CD4-positive, alpha-beta T cell treated with Interleukin-12 subunit alpha and Interleukin-12 subunit beta, for 1 hour (primary cell): ENCODE measurements at regions not wholly inside any gene's neighbourhood (a gene's known extent, or its start where the extent isn't known, plus 50 kb on each side); places are given as distances from the start of the nearest gene placed in this dataset.
A peak's percentile ranks its signal among the peaks of the same experiment; 100 is the strongest.

Source experiments
- DNase-seq: peaks from one replicate; pipeline ENCODE4 v3.0.0-alpha.2; 2020

DNA sequence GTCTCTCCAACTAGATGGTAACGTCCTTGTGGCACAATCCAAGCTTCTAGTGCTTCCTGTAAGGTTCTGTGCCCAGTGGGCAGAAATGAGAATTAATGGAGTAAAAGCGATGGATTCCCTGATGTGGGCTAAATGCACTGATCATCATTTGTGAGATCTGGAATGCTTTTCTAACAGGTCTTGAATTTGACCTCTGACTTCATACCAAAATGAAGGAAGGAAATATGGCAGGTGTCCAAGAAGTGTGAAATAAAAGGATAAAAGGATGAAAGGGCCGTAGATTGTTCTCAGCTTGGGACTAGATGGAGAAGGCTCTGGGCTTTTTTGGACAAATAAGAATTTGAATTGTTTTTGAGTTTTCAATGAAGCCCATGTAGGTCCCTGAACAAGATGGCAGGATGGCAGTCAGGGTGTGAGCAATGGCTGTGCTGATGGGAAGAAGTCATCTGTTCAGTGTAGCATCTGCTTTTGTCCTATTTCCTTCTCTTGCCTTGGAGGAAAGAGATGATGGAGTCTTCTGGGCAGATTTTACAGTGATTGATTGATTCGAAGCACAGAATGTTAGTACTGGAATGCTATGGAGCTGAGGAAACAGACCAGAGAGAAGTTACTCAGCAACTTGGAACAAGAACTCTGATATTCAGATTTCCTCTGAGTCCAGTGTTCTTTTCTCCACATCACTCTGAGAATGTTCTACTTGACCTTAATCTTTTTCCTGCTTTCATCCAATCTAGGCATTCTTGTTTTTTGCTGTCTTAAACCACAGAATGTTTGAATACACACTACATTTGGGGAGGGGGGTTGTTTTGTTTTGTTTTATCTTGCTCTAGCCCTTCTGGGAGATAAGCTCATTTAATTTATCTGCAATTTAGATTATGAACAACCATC, 286.0 kb downstream of the HLX start:
- no peak for DNase-seq

DNA sequence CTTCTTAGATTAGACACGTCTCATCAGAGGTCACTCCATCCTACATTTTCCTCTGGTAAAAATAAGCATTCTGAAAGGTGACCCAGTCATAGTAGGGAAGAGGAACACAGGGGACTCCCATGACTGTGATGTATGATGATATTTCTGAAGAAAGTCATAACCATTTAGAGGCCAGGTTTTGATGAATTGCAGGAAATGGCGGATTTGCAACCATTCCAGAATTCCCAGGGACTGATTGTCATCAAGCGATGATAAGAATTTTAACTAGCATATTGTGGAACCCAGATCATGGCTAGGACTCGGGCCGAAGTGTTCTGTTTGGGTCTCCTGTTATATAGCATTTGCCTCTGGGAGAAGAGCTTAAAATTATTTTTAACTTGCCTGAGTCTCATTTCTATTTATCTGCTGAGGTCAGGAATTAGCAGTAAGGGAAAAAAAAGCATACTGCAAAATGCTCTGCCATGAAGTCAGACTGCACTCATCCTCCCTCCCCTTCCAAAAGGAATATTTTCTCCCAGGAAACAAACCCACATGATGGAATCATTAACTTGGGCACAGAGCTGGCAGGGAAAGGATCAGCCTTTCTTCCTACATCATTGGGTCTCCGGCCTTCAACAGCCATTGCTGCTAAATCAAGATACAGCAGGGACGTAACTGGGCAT, 286.7 kb downstream of the HLX start:
- DNase-seq, result no peak

DNA sequence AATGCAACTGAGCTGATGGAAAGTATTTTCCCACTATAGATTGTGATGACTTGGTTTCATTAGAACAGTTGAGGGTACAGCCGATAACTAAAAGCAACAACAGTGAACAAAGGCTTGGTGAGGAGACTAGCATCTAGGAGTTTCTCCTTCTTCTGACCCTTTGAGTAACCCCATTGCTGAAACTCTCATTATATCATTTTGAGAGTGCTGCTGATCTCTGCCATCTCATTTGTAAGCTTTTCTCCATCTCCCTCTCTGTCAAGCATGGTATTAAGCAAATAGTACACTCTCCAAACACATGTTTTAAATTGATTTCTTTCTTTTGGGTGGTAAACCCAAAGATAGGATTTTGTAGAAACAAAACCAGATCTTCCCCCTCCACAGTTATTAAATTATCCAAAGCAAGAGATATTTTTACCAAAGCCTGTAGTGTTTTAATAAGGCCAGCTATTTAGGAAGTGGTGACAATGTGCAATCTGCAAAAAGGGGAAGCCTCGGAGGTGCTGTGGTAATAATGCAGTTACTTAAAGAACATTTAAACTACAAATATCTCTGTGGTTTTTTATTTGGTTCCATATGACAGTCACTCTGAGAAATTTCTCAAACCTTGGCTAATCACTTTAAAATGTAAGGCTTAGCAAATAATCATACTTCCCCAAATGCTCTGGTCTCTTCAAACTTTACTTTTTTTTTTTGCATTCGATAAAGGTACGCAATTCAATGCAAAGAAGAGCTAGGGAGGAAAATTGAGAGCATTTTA, 287.5 kb downstream of the HLX start:
- DNase-seq, result peak; percentile 9

DNA sequence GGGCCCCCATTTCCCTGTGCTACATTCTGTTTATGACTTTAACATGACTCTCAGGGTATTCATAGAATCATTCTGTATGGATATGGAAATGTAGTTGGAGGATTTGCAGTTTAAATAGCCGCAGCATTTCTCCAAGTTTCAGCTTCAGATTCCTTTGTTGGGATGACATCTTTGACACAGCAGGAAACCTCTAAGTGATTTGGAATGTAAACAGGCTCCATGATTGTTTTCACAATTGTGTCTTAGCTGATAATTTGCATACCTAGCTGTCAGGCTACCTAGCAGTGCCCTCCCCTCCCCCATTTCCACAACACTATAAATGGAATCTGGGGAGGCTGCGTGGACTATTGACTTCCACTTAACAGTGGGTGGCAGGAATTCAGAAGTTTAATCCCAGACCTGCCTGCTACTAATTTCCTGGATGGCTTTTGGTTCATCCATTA, 290.2 kb downstream of the HLX start:
- DNase-seq, result no peak

DNA sequence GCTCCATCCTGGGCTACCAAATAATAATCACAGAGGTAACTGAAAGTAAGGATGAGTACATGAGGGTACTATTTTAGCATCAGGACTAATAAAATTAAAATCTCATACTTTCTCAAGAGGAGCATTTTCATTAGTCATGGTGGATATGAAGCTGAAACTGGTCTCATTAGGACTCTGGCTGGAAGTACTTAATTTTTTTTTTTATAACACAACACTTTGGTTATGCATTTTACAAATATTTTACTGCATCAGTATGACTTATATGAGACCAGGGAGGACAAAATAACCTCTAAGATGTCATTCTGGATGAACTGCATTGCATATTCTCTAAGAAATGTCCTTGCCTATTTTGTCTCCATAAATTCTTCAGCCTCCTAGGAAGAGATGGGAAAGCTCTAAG, 290.9 kb downstream of the HLX start:
- no peak for DNase-seq

DNA sequence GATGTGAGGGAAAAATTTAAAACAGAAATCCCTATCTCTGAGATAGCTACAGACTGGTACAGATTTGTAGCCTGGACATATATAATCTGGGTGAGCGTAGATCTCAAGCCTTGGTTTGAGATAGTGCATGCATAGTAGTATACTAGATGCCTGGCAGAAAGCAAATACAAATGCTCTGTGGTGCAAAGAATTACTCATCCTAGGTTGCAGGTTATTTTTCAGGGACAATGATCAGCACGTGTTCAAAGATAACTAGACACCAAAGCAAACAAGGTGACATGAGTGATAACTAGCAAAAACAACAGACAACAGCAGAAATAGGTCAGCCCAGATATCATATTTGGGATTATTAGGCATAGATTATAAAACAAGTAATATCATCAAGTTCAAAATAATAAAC, 292.5 kb downstream of the HLX start:
- no peak for DNase-seq

DNA sequence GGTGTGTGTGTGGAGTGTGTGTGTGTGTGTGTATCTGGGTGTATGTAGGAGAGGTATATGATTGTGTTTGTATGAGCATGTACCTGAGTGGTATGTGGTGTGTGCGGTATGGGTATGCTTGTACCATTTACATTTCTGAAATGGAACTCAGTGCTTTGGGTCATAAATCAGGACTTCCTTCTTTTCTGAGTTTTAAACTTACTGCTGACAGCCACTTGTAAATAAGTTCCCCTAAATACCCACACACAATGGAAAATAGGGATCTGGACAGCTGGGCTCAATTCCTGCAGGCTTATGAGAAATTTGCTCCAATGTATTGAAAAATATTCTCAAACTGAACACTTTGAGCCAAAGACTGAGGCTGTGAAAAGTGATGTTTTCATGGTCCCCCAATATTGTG, 293.6 kb downstream of the HLX start:
- DNase-seq, result no peak

DNA sequence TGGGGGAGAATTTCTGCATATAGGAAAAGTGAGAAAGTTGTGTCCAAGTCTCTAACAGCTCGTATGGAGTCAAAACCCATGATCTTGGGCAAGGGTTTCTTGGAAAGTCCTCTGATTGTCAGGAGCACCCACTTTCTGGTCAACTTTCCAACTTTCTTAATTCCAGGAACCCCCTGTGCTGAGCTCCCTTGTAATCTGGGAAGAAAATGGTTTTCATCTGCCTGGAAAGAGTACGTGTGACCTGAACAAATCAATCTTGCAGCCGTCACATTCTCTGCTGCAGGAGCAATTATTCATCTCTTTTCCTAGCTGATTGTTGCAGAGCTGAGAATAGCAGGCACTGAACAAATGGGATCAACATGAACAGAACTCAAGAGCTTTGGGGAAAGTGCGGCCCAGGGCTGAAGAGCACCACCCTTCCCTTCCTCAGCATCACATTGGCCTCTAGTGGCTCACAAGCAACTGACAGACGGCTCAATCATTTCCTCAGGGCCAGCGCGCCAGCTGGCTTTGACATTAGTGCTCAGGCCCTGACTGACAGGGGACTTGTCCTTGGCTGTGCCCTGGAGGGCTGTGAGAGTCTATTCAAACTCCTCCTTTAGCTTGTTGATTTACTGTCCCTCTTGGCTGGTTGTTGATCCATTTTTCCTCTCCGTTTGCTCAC, 295.2 kb downstream of the HLX start:
- DNase-seq, result no peak

DNA sequence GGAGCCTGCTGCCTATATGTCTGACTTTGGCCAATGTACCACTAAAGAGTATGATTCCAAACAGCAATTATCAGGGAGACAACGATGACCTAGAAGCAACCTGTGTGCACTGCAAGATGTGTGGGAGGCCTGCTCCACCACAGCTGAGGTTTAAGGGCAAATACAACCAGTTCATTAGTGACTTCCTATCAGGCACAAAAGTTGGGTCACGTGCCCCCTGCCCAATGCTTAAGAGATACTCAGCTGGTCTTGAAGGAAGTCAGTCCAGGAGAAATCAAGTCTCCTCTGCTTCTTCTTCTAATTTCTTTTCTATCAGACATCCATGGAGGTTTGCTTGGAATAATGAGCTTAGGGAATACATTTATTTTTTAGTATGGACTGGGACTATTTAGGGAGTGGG, 296.0 kb downstream of the HLX start:
- DNase-seq, result no peak

DNA sequence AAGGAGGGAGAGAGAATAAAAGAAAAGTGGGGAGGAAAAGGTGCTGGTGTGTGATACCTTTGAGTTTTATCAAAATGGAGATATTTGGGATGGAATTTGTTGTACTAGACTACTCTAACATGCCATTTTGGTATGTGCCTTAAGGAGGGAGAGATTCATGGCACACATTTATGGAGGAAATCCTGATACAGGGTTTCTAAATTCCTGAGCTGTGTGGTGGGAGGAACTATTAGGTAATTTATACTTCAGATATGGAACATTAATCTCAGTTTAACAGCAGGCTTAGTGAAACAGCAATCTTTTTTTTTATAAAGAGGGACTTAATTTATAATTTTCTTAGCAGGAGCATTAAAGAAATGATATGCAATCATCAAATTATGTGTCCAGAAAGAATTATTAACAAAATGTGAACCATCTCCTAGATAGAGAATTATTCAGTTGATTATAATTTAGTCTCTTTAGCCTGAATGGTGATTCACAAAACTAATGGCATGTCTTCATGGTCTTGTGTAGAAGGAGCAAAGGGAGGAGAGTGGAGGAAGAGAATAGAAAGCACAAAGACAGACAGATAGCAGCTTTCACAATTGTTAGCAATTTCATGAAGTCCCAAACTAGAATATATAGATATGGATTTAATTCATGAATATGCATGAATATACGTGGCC, 301.6 kb downstream of the HLX start:
- DNase-seq, result no peak

DNA sequence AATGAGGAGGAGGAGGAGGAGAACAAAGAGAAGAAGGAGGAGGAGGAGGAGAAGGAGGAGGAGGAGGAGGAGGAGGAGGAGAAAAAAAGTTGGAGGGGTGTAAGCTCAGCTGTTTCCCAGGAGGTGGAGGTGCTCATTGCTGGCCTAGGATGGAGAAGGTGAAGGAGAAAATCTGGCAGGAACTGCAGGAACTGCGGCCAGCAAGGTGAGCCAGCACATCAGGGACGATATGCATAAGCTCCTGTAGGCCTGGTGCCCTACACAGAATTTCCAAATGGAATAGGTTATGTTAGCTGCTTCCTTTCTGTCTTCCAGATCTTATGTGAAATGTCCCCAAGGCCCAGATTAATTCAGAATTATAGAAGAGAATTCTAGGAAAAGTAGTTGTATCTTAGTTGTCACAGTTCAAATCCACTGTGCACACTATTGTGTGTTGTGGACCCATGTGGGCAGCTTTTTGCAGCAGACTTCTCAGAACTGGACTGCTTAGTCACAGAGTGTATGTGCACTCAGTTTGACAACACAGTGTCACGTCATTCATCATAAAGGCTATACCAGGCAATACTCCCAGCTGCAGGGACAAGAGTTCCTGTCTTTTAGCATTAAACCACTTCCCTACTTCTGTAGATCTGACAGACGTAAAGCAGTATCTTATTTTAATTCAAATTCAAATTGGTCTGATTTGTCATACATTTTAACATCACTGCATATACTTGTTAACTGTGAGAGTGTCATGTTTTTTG, 303.7 kb downstream of the HLX start:
- no peak for DNase-seq

DNA sequence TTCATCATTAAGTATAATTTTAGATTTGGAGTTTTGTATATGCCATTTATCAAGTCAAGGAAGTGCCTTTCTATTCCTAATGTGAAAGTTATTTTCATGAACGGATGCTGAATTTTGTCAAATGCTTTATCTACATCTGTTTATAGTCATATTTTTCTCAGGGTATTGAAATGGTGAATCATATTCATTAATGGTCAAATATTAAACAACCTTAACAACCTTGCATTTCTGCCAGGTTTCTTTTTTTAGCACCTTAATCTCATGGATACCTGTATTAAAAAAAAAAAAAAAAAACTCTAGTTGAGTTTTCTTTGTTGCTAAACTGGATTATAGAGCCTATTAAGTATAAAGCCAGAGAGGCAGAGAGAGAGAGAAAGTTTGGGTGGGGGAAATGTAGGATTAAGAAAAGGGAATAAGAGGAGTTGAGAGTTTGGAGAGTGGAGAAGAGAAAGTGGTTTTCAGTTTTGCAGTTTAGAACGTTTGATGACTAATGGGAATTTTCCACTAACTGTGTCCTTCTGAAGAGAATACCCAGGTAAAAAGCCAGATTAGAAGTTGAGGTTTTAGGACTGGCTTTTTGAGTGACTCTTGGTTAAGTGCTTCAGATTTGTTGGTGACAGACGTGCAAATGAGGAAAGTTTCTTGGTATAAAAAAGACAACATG, 305.0 kb downstream of the HLX start:
- no peak for DNase-seq

DNA sequence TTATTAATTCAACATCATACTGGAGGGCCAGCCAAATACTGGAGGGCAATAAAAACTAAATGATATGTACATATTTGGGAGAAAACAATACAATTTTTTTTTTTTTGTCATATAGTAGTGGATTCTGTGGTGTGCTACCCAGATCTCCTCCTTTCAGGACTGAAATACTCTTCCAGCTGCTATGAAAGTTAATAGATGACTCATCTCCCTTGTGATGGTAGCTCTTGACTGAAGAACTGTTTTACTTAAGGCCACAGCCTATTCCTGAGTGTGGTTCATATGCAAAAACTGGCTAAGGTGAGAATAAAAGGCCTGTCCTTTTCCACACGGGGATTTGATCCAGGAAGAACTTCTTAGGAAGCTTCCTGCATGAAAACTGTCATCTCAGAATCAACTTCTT, 307.9 kb downstream of the HLX start:
- DNase-seq, result no peak

DNA sequence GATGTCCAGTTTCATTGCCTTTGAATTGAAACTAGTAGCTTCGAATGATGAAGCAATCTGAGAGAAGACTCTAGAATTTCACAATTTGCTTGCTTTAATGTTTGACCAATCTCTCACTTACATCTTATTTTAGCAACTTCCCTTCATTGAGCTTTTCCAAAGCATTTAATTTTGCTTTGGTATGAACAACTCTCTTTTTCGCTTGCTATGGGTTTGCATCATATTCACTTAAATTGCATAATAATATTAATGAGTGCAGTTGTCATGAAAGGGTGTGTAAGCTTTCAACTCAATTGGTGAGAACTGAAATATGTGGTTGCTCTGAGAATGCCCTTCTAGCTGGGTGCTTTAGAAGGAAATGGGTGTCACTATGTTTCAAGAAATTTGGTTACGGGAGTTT, 309.2 kb downstream of the HLX start:
- DNase-seq, result no peak

DNA sequence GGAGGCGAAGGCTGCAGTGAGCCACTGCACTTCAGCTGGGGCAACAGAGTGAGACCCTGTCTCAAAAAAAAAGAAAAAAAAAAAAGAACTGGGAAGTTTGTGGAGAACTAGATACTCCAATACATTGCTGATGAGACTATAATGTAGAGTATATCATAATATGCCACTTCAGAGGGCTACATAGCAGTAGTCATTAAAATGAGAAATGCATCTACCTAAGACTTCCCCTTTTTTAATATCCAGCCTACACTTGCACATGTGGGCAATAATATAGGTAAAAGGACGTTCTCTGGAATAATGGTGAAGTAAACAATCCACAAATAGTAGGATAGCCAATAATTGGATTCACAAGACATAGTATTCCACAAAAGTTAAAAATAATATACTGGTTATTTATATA, 311.0 kb downstream of the HLX start:
- no peak for DNase-seq

DNA sequence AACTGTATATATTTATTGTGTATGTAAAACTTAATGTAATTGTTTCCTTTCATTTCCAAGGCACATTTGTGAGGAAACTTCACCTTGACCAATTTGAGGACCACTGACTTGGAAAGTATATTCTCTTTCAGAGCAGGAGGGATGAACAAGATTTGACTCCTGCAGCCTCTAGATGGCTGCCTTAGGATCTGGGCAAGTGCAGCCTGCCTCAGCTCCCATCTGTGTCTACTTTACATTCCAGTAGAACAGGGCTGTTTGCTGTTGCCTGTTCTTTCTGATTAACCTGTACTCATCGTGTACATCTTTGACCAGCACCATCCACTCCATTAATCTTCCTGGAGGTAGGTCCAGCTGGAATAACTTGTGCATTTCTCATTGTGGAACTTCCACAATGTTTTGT, 312.8 kb downstream of the HLX start:
- DNase-seq, result no peak

DNA sequence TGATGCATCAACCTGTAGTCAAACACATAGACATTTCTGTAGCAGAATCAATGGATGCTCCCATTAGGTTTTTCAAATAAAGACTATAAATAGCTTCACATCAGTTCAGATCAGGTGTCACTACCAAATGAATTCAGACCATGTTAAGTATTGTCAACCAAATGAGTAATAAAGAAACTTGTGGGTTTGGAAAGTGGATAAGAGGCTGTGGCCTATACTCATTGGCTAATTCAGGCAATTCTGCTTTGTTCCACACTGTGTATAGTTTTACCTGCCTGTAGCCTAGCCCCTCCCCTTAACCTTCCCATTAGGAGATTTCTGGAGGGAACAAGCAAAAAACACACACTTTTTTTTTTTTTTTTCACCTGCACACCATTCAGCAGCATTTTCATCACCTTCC, 321.2 kb downstream of the HLX start:
- DNase-seq, result no peak

DNA sequence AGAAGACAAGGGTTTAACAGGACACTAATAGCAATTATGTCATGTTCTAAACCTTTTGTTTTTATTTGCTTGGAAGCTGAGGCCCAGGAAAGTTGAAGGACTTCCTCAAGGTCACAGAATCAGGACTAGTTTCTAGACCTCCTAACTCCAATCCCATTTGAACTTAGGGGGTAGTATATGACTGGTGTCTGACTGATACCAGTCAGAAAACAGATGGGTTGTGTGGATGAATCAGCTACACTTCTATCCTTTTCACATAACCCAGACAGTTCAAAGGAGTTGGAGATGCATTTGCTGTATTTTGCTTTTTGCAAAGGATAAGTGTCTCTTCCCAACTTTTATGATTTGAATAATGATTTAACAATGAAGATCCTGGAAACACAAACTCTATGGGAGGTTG, 322.5 kb downstream of the HLX start:
- DNase-seq, result no peak

DNA sequence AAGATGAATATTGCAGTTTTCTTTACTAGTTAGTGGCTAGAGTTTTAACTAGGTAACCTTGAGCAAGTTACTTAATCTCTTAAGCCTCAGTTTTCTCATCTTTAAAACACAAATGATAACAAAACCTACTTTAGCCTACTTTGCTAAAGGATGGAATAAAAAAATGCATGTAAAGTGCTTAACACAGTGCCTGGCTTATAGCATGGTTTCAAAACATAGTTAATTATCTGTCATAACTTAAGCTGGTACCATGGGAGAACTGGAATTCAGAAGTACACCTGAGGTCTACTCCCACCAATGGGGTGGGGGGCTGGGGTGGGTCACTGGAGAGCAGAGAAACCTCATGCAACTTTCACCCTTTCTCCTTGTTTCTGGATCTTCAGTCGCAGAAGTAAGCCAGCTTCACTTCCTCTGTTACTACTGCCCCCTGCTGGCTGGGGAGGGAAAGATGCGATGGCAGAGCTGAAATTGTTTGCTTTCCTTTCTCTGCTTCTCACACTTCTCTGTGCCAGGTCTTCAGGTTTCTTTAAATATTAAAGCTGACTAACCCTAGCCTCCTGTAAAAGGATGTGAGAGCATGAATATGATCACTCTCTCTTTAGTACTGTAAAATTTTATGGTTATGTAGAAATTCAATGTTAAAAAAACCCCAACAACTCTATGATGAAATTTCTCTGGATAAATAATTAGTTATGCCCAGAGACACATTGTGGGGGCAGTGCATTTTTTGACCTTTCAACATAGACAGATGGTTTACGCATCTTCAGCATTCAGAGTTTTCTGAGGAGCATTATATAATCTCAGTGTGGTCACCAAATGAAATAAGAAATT, 324.2 kb downstream of the HLX start:
- DNase-seq, result peak; percentile 43

DNA sequence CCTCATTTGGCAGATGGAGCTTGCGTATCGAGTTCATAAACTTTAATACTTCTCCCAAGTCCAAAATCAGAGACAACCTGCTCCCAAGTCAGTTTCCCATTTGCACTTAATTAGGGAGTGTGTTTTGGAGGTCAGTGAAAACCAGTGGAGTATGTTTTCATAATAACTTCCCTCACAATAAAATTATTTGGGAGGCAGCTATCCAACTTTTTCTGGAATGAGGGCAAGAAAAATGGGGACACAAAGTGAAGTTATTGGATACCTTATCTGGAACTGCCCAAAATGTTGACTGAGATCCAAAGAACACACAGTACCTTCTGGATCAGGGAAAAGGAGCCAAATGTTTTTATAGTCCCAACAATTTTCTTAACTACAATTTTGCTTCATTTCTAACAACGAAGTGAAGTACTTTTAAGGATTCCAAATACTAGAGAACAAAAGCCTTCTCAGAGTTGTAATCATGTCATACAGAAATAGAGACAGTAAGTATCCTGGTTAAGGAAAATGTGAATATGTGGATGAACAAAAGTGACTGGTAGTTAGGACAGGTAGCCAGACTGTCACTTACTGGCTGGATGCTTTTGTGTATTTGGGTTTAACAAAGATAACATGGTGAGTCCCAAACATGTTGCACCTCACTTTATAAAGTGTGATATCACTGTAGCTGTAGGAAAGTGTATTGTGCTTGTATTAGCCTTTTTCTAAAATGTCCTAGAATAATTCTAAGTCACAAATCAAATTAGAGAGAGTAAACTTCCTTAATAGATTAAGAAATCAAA, 325.0 kb downstream of the HLX start:
- DNase-seq, result no peak
